ENCODE measurements at regions not wholly inside any gene's neighbourhood (a gene's known extent, or its start where the extent isn't known, plus 50 kb on each side); places are given as distances from the start of the nearest gene placed in this dataset.

DNA sequence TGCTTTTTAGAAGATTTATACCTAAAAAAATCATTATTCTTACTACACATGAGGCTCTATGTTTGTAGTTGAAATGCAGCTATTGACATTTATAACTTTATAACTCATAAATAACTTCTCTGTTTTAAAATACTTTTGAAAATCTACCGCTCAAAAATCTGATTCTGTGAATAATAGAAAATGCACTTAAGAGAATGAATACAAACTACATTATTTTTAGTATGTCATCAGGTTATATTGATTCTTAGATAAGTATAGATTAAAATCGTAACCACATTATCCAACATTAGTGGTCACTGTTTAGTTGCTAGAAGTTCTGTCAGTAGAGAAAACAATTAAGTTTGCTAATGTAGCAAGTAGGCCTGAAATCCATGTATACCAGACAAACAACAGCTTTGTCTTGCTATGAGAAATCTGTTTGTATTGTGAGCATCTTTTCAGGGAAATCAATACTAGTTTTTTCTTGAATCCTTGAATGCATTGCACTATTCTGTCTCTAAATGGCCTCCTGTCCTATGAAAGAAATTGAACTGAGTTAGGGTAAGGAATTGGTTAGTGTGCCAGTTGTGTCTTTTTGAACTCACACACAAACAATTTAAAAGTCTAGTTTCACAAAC is 116.5 kb upstream of the HDAC9 start:
- no peak for DNase-seq (ENCODE audit: low read depth)
- H3K4me3 ChIP-seq (ENCODE audit: control insufficient read depth, low read depth, low read length), result no peak overlapping the region
- TF ChIP-seq, protein P1, sequence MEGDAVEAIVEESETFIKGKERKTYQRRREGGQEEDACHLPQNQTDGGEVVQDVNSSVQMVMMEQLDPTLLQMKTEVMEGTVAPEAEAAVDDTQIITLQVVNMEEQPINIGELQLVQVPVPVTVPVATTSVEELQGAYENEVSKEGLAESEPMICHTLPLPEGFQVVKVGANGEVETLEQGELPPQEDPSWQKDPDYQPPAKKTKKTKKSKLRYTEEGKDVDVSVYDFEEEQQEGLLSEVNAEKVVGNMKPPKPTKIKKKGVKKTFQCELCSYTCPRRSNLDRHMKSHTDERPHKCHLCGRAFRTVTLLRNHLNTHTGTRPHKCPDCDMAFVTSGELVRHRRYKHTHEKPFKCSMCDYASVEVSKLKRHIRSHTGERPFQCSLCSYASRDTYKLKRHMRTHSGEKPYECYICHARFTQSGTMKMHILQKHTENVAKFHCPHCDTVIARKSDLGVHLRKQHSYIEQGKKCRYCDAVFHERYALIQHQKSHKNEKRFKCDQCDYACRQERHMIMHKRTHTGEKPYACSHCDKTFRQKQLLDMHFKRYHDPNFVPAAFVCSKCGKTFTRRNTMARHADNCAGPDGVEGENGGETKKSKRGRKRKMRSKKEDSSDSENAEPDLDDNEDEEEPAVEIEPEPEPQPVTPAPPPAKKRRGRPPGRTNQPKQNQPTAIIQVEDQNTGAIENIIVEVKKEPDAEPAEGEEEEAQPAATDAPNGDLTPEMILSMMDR (conservative IDR thresholded peaks at IDR 0.05; ENCODE audit: control insufficient read depth, insufficient read depth, low read depth, low read length), result no peak

- DNase-seq (ENCODE audit: low read depth), result no peak
- no peak overlapping the region for H3K4me3 ChIP-seq (ENCODE audit: control insufficient read depth, low read depth, low read length)
- TF ChIP-seq, protein P1 (conservative IDR thresholded peaks at IDR 0.05; ENCODE audit: control insufficient read depth, insufficient read depth, low read depth, low read length), result no peak
Observed at GRCh38 chr7:18384491-18385143, 110.9 kb upstream of the HDAC9 start.

DNA sequence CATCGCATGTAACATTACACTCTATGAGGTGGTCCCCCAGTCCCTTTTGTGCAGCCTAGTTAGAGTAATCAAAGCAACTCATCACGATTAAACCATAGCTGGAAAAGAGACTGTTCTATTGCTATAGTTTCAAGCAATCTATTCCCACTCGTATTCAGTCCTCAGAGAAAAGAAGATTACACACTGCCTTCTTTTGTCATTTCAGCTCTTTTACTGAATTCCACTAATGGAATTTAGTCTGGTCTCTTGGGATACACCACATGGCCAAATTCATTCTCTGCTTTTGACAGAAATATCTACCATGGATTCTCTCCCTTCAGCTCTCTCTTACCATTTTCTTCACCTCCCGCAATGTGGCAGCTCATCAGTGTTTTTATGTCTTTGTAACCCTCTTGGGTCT is 108.9 kb upstream of the HDAC9 start:
- DNase-seq (ENCODE audit: low read depth), result no peak
- TF ChIP-seq, protein P1 (conservative IDR thresholded peaks at IDR 0.05; ENCODE audit: control insufficient read depth, insufficient read depth, low read depth, low read length), result no peak
- H3K4me3 ChIP-seq (ENCODE audit: control insufficient read depth, low read depth, low read length), result no peak overlapping the region

DNA sequence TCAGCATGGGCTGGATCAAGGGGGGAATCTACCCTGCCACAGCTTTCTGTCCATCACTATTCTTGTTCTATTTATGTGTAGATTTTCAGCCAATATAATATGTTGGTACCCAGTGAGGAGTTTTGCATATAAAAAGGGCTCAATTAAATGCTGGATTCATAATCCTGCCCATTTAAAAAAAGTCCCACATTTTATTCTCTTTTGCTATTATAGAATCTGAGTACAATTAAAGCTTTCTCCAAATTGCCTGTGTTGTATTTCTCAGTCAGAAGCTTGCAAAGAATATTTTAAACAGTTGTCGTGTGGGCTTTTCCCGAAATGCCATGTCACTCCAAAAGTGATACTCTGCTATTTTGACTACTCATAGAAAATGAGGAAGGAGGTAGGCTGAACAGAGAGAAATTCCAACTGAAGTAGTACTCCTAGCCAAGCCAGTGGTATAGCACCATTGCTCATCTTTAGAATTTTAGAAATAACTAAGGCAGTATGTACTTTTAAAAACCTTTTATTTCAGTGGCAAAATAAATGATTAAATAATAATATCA is 108.3 kb upstream of the HDAC9 start:
- no peak for DNase-seq (ENCODE audit: low read depth)
- H3K4me3 ChIP-seq (ENCODE audit: control insufficient read depth, low read depth, low read length), result no peak overlapping the region
- TF ChIP-seq, protein P1 (conservative IDR thresholded peaks at IDR 0.05; ENCODE audit: control insufficient read depth, insufficient read depth, low read depth, low read length), result no peak

- no peak for DNase-seq (ENCODE audit: low read depth)
- no peak overlapping the region for H3K4me3 ChIP-seq (ENCODE audit: control insufficient read depth, low read depth, low read length)
- TF ChIP-seq, protein P1 (conservative IDR thresholded peaks at IDR 0.05; ENCODE audit: control insufficient read depth, insufficient read depth, low read depth, low read length), result no peak
Observed at GRCh38 chr7:18390535-18390907, 105.0 kb upstream of the HDAC9 start.

DNA sequence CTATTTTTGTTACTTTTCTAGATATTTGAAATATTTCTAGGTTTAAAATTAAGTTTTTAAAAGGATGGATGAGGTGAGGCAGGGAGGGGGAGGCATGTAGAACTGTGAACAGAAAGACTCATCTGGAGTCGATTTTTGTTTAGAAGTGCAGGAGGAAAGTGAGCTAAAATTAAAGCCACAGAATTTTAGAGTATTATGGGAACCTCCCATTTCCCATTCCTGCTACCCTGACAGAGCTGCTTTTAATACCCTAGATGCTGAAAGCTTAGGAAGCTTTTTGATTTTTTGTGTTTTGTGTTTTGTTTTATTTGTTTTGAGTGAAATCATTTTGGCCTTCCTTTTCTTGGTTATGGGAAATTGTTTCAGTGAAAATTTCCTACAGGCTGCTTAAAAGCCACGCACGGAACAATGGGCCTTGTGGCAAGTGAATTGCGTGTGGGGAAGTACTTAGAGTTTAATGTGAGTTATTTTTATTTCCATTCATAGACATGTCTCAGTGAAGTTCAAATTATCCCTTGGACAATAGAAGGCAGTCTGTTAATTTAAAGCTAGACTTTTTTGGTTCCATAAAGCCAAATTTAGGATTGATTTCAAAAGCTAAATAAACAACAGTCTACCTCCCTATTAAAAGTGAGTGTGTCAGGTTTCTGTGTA is 102.0 kb upstream of the HDAC9 start:
- DNase-seq (ENCODE audit: low read depth), result no peak
- TF ChIP-seq, protein P1 (conservative IDR thresholded peaks at IDR 0.05; ENCODE audit: control insufficient read depth, insufficient read depth, low read depth, low read length), result no peak
- no peak overlapping the region for H3K4me3 ChIP-seq (ENCODE audit: control insufficient read depth, low read depth, low read length)

Data from fibroblast of mammary gland (primary cell).